GM12878 (cell line): ENCODE measurements at regions not wholly inside any gene's neighbourhood (a gene's known extent, or its start where the extent isn't known, plus 50 kb on each side); places are given as distances from the start of the nearest gene placed in this dataset.

Experiments used
- BHLHE40 ChIP-seq, 2 experiments: fragments of 450-650 bp in 1 of 2; IDR thresholded peaks; 2 replicates each; pipeline ENCODE4 v1.6.1; 2011 to 2017; ENCODE audit warnings: low read depth in 2 of 2, borderline replicate concordance in 1 of 2, improper control_type of control experiment in 1 of 2, low read length in 1 of 2, mild to moderate bottlenecking in 1 of 2
- CHD4 ChIP-seq: fragments of 200-600 bp; sonication (generic); IDR thresholded peaks from 2 replicates; pipeline ENCODE4 v1.6.1; 2016; ENCODE audit warnings: mild to moderate bottlenecking
- EZH2 ChIP-seq: IDR thresholded peaks from 2 replicates; pipeline ENCODE4 v1.6.1; 2012; ENCODE audit warnings: low read depth, mild to moderate bottlenecking, control low read depth, inconsistent platforms, low read length, borderline replicate concordance; ENCODE audit not compliant: control insufficient read depth
- MXI1 ChIP-seq: fragments of 150-350 bp; IDR thresholded peaks from 2 replicates; pipeline ENCODE4 v1.6.1; 2011; ENCODE audit warnings: low read depth, mild to moderate bottlenecking, inconsistent platforms, low read length, improper control_type of control experiment
- NFXL1 ChIP-seq: fragments of 450-650 bp; IDR thresholded peaks from 2 replicates; pipeline ENCODE4 v1.6.1; 2017; ENCODE audit warnings: antibody characterized with exemption, mild to moderate bottlenecking, borderline replicate concordance
- RELA ChIP-seq: fragments of 450-650 bp; IDR thresholded peaks from 2 replicates; pipeline ENCODE4 v1.8.0; 2014; ENCODE audit warnings: borderline replicate concordance; ENCODE audit not compliant: partially characterized antibody
- TF ChIP-seq, protein P1 (sequence below), 3 experiments: IDR thresholded peaks in 2 of 3; conservative IDR thresholded peaks in 1 of 3; 2 replicates each; pipeline ENCODE4 v1.5.1; 2011; ENCODE audit warnings: low read depth in 3 of 3, low read length in 3 of 3, mild to moderate bottlenecking in 3 of 3, control low read depth in 2 of 3, moderate library complexity in 2 of 3, inconsistent platforms in 1 of 3, mixed read lengths in 1 of 3; ENCODE audit not compliant: control insufficient read depth in 2 of 3, insufficient read depth in 1 of 3; ENCODE audit errors: extremely low read depth in 1 of 3

- no peak for TF ChIP-seq CHD4
- TF ChIP-seq, protein P1, sequence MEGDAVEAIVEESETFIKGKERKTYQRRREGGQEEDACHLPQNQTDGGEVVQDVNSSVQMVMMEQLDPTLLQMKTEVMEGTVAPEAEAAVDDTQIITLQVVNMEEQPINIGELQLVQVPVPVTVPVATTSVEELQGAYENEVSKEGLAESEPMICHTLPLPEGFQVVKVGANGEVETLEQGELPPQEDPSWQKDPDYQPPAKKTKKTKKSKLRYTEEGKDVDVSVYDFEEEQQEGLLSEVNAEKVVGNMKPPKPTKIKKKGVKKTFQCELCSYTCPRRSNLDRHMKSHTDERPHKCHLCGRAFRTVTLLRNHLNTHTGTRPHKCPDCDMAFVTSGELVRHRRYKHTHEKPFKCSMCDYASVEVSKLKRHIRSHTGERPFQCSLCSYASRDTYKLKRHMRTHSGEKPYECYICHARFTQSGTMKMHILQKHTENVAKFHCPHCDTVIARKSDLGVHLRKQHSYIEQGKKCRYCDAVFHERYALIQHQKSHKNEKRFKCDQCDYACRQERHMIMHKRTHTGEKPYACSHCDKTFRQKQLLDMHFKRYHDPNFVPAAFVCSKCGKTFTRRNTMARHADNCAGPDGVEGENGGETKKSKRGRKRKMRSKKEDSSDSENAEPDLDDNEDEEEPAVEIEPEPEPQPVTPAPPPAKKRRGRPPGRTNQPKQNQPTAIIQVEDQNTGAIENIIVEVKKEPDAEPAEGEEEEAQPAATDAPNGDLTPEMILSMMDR (IDR thresholded peaks at IDR 0.05 in 2 of 3, conservative IDR thresholded peaks at IDR 0.05 in 1 of 3; ENCODE audit: control insufficient read depth in 2 of 3, extremely low read depth in 1 of 3, insufficient read depth in 1 of 3, low read depth in 3 of 3, low read length in 3 of 3): no peak
- no peak for TF ChIP-seq EZH2
- no peak for TF ChIP-seq RELA
- no peak for TF ChIP-seq NFXL1
- no peak for TF ChIP-seq MXI1
- TF ChIP-seq BHLHE40 (IDR thresholded peaks at IDR 0.05; ENCODE audit: borderline replicate concordance in 1 of 2, low read depth in 2 of 2, low read length in 1 of 2): no peak
Measured at GRCh38 chr15:85993116-85993515, 86.6 kb upstream of the AGBL1 start.
